OCI-LY3 (cell line): ENCODE measurements at regions not wholly inside any gene's neighbourhood (a gene's known extent, or its start where the extent isn't known, plus 50 kb on each side); places are given as distances from the start of the nearest gene placed in this dataset.

Experiments
- CTCF ChIP-seq: fragments of 200-600, 300-600 bp; sonication (generic); IDR thresholded peaks from 2 replicates; pipeline ENCODE4 v1.5.1; 2014; ENCODE audit warnings: antibody characterized with exemption, low read length, low read depth
- EZH2phosphoT487 ChIP-seq: fragments of 200-600 bp; shearing (Covaris generic); IDR thresholded peaks from 2 replicates; pipeline ENCODE4 v1.6.1; 2018; ENCODE audit warnings: antibody characterized with exemption, mixed run types, low read depth

DNA sequence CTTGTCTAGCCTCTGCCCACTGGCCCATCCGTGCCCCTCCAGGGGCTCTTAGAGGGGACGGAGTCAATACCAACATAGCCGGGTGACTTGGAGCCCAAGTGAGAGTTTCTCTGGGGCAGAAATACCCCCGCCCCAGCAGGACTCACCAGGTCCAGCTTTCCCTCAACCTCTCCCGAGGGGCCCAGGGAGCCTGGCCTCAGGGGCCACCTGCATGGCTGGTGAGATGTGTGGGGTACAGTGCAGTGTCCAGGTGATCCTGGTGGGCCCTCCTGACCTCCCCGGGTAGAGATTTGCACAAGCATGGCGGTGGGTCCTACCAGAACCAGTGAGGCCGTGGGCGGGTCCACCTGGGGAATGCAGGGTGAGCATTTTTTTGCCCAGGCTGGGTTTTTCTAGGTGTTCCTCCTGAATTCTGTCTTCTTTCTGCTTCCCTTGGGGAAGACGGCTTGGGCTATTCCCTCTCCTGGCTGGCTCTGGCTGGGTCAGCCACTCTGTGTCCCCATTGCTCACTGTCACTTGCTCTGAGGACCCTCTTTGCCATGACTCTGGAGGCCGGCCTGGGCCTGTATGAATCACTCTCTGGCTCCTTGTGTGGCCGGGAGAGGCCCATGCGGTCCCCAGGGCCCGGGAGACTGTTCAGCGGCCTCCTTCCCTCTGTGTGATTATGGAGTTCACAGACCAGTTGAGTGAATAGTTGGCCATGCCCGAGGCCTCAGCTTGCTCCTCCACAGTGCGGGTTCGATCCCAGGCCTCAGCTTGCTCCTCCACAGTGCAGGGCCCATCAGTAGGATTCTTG, 71.0 kb upstream of the NKX1-1 start:
- TF ChIP-seq CTCF (no peak), EZH2phosphoT487 (no peak)
